ENCODE measurements at regions not wholly inside any gene's neighbourhood (a gene's known extent, or its start where the extent isn't known, plus 50 kb on each side); places are given as distances from the start of the nearest gene placed in this dataset.

- no peak for ATAC-seq
- no peaks in the 10 kb centered on the region for H3K4me1 Mint-ChIP-seq (ENCODE audit: low read depth in 2 of 2)
Measured at GRCh38 chr7:15801041-15801440, 114.6 kb upstream of the MEOX2 start.

GRCh38 chr7:15798081-15798480 is 111.6 kb upstream of the MEOX2 start:
- no peak for DNase-seq (ENCODE audit: low spot score)
- no peak overlapping the region for H3K4me3 Mint-ChIP-seq
- no peak for ATAC-seq
- H3K27me3 Mint-ChIP-seq = no peaks in the 10 kb centered on the region
- H3K9me3 Mint-ChIP-seq = peaks cover 9% of the 10 kb centered on the region
- no peaks in the 10 kb centered on the region for H3K36me3 Mint-ChIP-seq
- no peaks in the 10 kb centered on the region for H3K4me1 Mint-ChIP-seq (ENCODE audit: low read depth in 2 of 2)
- no peak overlapping the region for H3K27ac Mint-ChIP-seq

More at GRCh38 chr7:15801041-15801440, 114.6 kb upstream of the MEOX2 start:
- DNase-seq (ENCODE audit: low spot score) = no peak
- Mint-ChIP-seq H3K4me3 (no peak overlapping the region), H3K27ac (no peak overlapping the region), H3K36me3 (no peaks in the 10 kb centered on the region), H3K9me3 (peaks cover 16% of the 10 kb centered on the region), H3K27me3 (no peaks in the 10 kb centered on the region)

GRCh38 chr7:15795393-15795792 is 108.9 kb upstream of the MEOX2 start:
- Mint-ChIP-seq H3K27me3 (no peaks in the 10 kb centered on the region), H3K27ac (no peak overlapping the region), H3K4me1 (ENCODE audit: low read depth in 2 of 2) (no peaks in the 10 kb centered on the region), H3K36me3 (no peaks in the 10 kb centered on the region), H3K9me3 (peaks cover 15% of the 10 kb centered on the region), H3K4me3 (no peak overlapping the region)
- ATAC-seq (no peak), DNase-seq (ENCODE audit: low spot score) (no peak)

GRCh38 chr7:15794801-15795200 is 108.3 kb upstream of the MEOX2 start:
- DNase-seq (ENCODE audit: low spot score) = no peak
- H3K9me3 Mint-ChIP-seq = peaks cover 14% of the 10 kb centered on the region
- no peaks in the 10 kb centered on the region for H3K27me3 Mint-ChIP-seq
- H3K4me3 Mint-ChIP-seq = no peak overlapping the region
- H3K36me3 Mint-ChIP-seq = no peaks in the 10 kb centered on the region
- no peak overlapping the region for H3K27ac Mint-ChIP-seq
- H3K4me1 Mint-ChIP-seq (ENCODE audit: low read depth in 2 of 2) = no peaks in the 10 kb centered on the region
- no peak for ATAC-seq

- H3K36me3 Mint-ChIP-seq = no peaks in the 10 kb centered on the region
- no peaks in the 10 kb centered on the region for H3K27me3 Mint-ChIP-seq
- H3K4me3 Mint-ChIP-seq = no peak overlapping the region
- no peaks in the 10 kb centered on the region for H3K4me1 Mint-ChIP-seq (ENCODE audit: low read depth in 2 of 2)
- DNase-seq (ENCODE audit: low spot score) (no peak), ATAC-seq (no peak)
- no peak overlapping the region for H3K27ac Mint-ChIP-seq
- H3K9me3 Mint-ChIP-seq = peaks cover 9% of the 10 kb centered on the region
Measured at GRCh38 chr7:15784694-15785030, 98.2 kb upstream of the MEOX2 start.

GRCh38 chr7:15783987-15784693 is 97.7 kb upstream of the MEOX2 start:
- DNase-seq (ENCODE audit: low spot score) = no peak
- Mint-ChIP-seq H3K9me3 (peaks cover 9% of the 10 kb centered on the region), H3K36me3 (no peaks in the 10 kb centered on the region), H3K27ac (no peak overlapping the region), H3K4me3 (no peak overlapping the region), H3K27me3 (no peaks in the 10 kb centered on the region), H3K4me1 (ENCODE audit: low read depth in 2 of 2) (no peaks in the 10 kb centered on the region)
- ATAC-seq = no peak

DNA sequence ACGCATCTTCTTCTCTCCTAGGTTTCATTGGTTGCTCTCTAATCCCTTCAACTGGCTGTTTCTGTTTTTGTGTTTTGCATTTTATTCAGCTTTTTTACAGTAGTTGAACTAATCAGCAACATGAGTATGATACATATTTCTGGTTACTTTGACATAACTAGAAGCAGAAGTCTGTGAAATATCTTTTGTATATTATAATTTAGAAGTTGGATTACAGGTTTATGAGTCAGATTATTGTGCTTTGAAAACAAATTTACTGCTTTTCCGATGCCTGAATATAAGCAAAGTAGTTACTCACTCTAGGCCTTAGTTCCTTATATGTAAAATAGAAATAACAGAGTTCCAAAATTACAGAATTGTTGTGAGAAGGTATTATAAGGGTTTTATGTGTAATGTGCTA is 96.2 kb upstream of the MEOX2 start:
- ATAC-seq (no peak), DNase-seq (ENCODE audit: low spot score) (no peak)
- H3K27ac Mint-ChIP-seq = no peak overlapping the region
- H3K36me3 Mint-ChIP-seq = no peaks in the 10 kb centered on the region
- H3K27me3 Mint-ChIP-seq = no peaks in the 10 kb centered on the region
- H3K4me3 Mint-ChIP-seq = no peak overlapping the region
- H3K4me1 Mint-ChIP-seq (ENCODE audit: low read depth in 2 of 2) = no peaks in the 10 kb centered on the region
- peaks cover 14% of the 10 kb centered on the region for H3K9me3 Mint-ChIP-seq

- Mint-ChIP-seq H3K27ac (no peak overlapping the region), H3K9me3 (peaks cover 14% of the 10 kb centered on the region), H3K36me3 (no peaks in the 10 kb centered on the region), H3K27me3 (no peaks in the 10 kb centered on the region), H3K4me3 (no peak overlapping the region), H3K4me1 (ENCODE audit: low read depth in 2 of 2) (no peaks in the 10 kb centered on the region)
- no peak for ATAC-seq
- no peak for DNase-seq (ENCODE audit: low spot score)
Measured at GRCh38 chr7:15781944-15782343, 95.5 kb upstream of the MEOX2 start.

DNA sequence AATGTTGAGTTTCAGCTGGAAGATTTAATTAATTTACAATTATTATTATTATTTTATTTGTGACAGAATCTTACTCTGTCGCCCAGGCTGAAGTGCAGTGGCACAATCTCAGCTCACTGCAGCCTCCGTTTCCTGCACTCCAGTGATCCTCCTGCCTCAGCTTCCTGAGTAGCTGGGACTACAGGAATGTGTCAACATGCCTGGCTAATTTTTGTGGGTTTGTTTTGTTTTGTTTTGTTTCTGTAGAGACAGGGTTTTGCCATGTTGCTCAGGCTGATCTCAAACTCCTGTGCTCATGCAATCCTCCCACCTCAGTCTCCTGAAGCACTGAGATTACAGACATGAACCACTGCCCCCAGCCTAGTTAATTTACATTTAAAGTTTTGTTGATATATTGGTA is 93.8 kb upstream of the MEOX2 start:
- Mint-ChIP-seq H3K27me3 (no peaks in the 10 kb centered on the region), H3K4me3 (no peak overlapping the region), H3K4me1 (ENCODE audit: low read depth in 2 of 2) (no peaks in the 10 kb centered on the region), H3K9me3 (peaks cover 4% of the 10 kb centered on the region), H3K27ac (no peak overlapping the region), H3K36me3 (no peaks in the 10 kb centered on the region)
- no peak for ATAC-seq
- DNase-seq (ENCODE audit: low spot score) = no peak

GRCh38 chr7:15778191-15778590 is 91.7 kb upstream of the MEOX2 start:
- Mint-ChIP-seq H3K4me1 (ENCODE audit: low read depth in 2 of 2) (no peaks in the 10 kb centered on the region), H3K27me3 (no peaks in the 10 kb centered on the region), H3K9me3 (peaks cover 4% of the 10 kb centered on the region), H3K27ac (no peak overlapping the region), H3K36me3 (no peaks in the 10 kb centered on the region), H3K4me3 (no peak overlapping the region)
- ATAC-seq (no peak), DNase-seq (ENCODE audit: low spot score) (no peak)

- peaks cover 10% of the 10 kb centered on the region for H3K36me3 Mint-ChIP-seq
- no peaks in the 10 kb centered on the region for H3K4me1 Mint-ChIP-seq (ENCODE audit: low read depth in 2 of 2)
- peaks cover 12% of the 10 kb centered on the region for H3K9me3 Mint-ChIP-seq
- ATAC-seq (no peak), DNase-seq (ENCODE audit: low spot score) (no peak)
- H3K27ac Mint-ChIP-seq = no peak overlapping the region
- H3K4me3 Mint-ChIP-seq = no peak overlapping the region
- H3K27me3 Mint-ChIP-seq = no peaks in the 10 kb centered on the region
Measured at GRCh38 chr7:15765753-15766152, 79.3 kb upstream of the MEOX2 start.

DNA sequence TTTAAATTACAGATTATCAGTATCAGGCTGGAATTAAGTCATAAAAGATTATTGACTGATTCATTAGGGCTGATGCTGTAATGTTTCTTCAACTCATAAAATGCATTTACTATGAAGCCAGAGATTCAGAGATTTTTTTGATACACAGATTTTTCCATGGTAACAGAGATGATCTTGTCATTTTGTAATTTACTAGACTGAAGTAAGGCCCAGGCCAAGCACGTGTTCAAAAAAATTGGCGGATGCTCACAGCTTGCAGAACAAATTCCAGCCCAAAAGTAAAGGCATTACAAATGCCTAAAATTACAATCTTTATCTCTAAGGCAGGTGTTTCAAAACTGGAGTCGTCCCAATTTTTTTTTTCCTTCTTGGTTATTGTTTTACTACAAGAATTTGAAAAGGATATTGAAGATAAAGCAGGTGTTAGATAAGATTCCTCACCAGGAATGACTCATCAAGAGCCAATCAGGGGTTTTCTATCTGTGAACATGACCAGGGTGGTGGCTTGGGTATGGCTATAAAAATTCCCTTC is 78.4 kb upstream of the MEOX2 start:
- Mint-ChIP-seq H3K9me3 (peaks cover 9% of the 10 kb centered on the region), H3K4me1 (ENCODE audit: low read depth in 2 of 2) (no peaks in the 10 kb centered on the region), H3K27me3 (no peaks in the 10 kb centered on the region), H3K27ac (no peak overlapping the region), H3K36me3 (peaks cover 5% of the 10 kb centered on the region), H3K4me3 (no peak overlapping the region)
- ATAC-seq = no peak
- DNase-seq (ENCODE audit: low spot score) = no peak

GRCh38 chr7:15764010-15764409 is 77.5 kb upstream of the MEOX2 start:
- Mint-ChIP-seq H3K36me3 (no peaks in the 10 kb centered on the region), H3K27me3 (no peaks in the 10 kb centered on the region), H3K27ac (no peak overlapping the region), H3K4me1 (ENCODE audit: low read depth in 2 of 2) (no peaks in the 10 kb centered on the region), H3K4me3 (no peak overlapping the region), H3K9me3 (peaks cover 13% of the 10 kb centered on the region)
- no peak for DNase-seq (ENCODE audit: low spot score)
- ATAC-seq = no peak

GRCh38 chr7:15757041-15758000 is 70.8 kb upstream of the MEOX2 start:
- peaks cover 10% of the 10 kb centered on the region for H3K9me3 Mint-ChIP-seq
- H3K27me3 Mint-ChIP-seq = no peaks in the 10 kb centered on the region
- DNase-seq (ENCODE audit: low spot score) = no peak
- ATAC-seq = no peak
- no peak overlapping the region for H3K4me3 Mint-ChIP-seq
- H3K27ac Mint-ChIP-seq = no peak overlapping the region
- H3K4me1 Mint-ChIP-seq (ENCODE audit: low read depth in 2 of 2) = no peaks in the 10 kb centered on the region
- H3K36me3 Mint-ChIP-seq = no peaks in the 10 kb centered on the region
